Astrocyte (in vitro differentiated cells and primary cell): ENCODE measurements at regions not wholly inside any gene's neighbourhood (a gene's known extent, or its start where the extent isn't known, plus 50 kb on each side); places are given as distances from the start of the nearest gene placed in this dataset.

ENCODE experiments used
- DNase-seq: peaks from one replicate; pipeline ENCODE4 v3.0.0-alpha.2; 2010; ENCODE audit warnings: low read depth
- FAIRE-seq: peaks from 2 replicates; lab custom pipeline; 2011; peaks lifted over from hg19 to GRCh38; lab: Jason Lieb, UNC
- H2AFZ ChIP-seq: 2 replicates; pipeline ENCODE4 v1.6.0; 2012; ENCODE audit warnings: low read depth, low read length, inconsistent platforms
- H3K27ac ChIP-seq: 2 replicates; pipeline ENCODE4 v1.5.1; 2011; ENCODE audit warnings: low read depth, low read length, inconsistent platforms
- H3K27me3 ChIP-seq: 2 replicates; pipeline ENCODE4 v1.6.0; 2011; ENCODE audit warnings: low read length, inconsistent platforms; ENCODE audit not compliant: insufficient read depth
- H3K36me3 ChIP-seq: 2 replicates; pipeline ENCODE4 v1.5.1; 2011; ENCODE audit warnings: low read length, inconsistent platforms; ENCODE audit not compliant: insufficient read depth
- H3K4me1 ChIP-seq: 2 replicates; pipeline ENCODE4 v1.5.1; 2011; ENCODE audit warnings: low read length, inconsistent platforms; ENCODE audit not compliant: insufficient read depth
- H3K4me2 ChIP-seq: 2 replicates; pipeline ENCODE4 v1.6.0; 2012; ENCODE audit warnings: low read length, inconsistent platforms
- H3K4me3 ChIP-seq: 2 replicates; pipeline ENCODE4 v1.5.1; 2011; ENCODE audit warnings: low read depth, mild to moderate bottlenecking, low read length, inconsistent platforms; ENCODE audit not compliant: insufficient read depth
- H3K79me2 ChIP-seq: 2 replicates; pipeline ENCODE4 v1.6.0; 2012; ENCODE audit warnings: mild to moderate bottlenecking, low read length, inconsistent platforms; ENCODE audit not compliant: insufficient read depth
- H3K9ac ChIP-seq: 2 replicates; pipeline ENCODE4 v1.6.0; 2012; ENCODE audit warnings: mild to moderate bottlenecking, low read length, inconsistent platforms
- H3K9me3 ChIP-seq: 2 replicates; pipeline ENCODE4 v1.5.1; 2012; ENCODE audit warnings: low read depth, mild to moderate bottlenecking, low read length, inconsistent platforms; ENCODE audit not compliant: insufficient read depth
- H4K20me1 ChIP-seq: 2 replicates; pipeline ENCODE4 v1.6.0; 2012; ENCODE audit warnings: low read length, inconsistent platforms; ENCODE audit not compliant: insufficient read depth
- H3K27ac Mint-ChIP-seq: one replicate; pipeline ENCODE4 v1.8.0; 2021; ENCODE audit warnings: mild to moderate bottlenecking, mixed read lengths; ENCODE audit not compliant: unreplicated experiment
- H3K27me3 Mint-ChIP-seq: one replicate; pipeline ENCODE4 v1.8.0; 2021; ENCODE audit warnings: low read depth, mixed read lengths; ENCODE audit not compliant: unreplicated experiment
- H3K36me3 Mint-ChIP-seq: one replicate; pipeline ENCODE4 v1.8.0; 2021; ENCODE audit warnings: low read depth, mixed read lengths; ENCODE audit not compliant: unreplicated experiment
- H3K4me1 Mint-ChIP-seq: one replicate; pipeline ENCODE4 v1.8.0; 2021; ENCODE audit warnings: low read depth, mixed read lengths; ENCODE audit not compliant: unreplicated experiment
- H3K4me3 Mint-ChIP-seq: one replicate; pipeline ENCODE4 v1.8.0; 2021; ENCODE audit warnings: mild to moderate bottlenecking, moderate library complexity, mixed read lengths; ENCODE audit not compliant: unreplicated experiment
- H3K9me3 Mint-ChIP-seq: one replicate; pipeline ENCODE4 v1.8.0; 2021; ENCODE audit warnings: mild to moderate bottlenecking, mixed read lengths; ENCODE audit not compliant: unreplicated experiment
- EZH2 ChIP-seq: IDR thresholded peaks from 2 replicates; pipeline ENCODE4 v1.6.1; 2012; ENCODE audit warnings: mild to moderate bottlenecking, low read length, inconsistent platforms; ENCODE audit not compliant: insufficient read depth
- TF ChIP-seq, protein P1 (sequence below): IDR thresholded peaks from 2 replicates; pipeline ENCODE4 v1.5.1; 2011; ENCODE audit warnings: low read depth, mild to moderate bottlenecking, inconsistent platforms, low read length, moderate library complexity; ENCODE audit not compliant: insufficient read depth

DNA sequence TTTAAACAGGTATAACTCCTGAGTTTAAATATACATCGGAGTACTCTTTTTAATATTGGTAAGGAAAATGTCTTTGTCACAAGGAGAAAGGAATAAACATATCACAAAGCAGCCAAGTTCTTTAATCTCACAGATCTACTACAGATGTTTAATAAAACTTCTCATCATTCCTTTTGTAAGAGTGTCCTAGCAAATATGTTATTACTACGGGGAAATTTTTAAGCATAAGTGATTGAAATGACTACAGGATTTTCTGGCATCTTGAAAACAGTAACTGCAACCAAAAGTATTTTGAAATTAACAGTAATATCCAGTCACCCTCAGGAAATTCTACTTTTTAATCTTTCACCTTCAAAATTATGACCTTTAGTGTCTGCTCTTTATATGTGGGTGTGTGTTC, 403.1 kb downstream of the IRS1 start:
- Histone ChIP-seq H2AFZ (no peak overlapping the region), H3K27ac (no peak overlapping the region), H3K79me2 (no peaks in the 10 kb centered on the region), H3K4me3 (no peak overlapping the region), H3K4me1 (no peaks in the 10 kb centered on the region), H3K27me3 (no peaks in the 10 kb centered on the region), H3K4me2 (no peak overlapping the region), H3K36me3 (no peaks in the 10 kb centered on the region), H3K9me3 (no peaks in the 10 kb centered on the region), H3K9ac (no peak overlapping the region), H4K20me1 (no peaks in the 10 kb centered on the region)
- no peaks in the 10 kb centered on the region for H3K36me3 Mint-ChIP-seq
- TF ChIP-seq EZH2, result no peak
- TF ChIP-seq, protein P1, sequence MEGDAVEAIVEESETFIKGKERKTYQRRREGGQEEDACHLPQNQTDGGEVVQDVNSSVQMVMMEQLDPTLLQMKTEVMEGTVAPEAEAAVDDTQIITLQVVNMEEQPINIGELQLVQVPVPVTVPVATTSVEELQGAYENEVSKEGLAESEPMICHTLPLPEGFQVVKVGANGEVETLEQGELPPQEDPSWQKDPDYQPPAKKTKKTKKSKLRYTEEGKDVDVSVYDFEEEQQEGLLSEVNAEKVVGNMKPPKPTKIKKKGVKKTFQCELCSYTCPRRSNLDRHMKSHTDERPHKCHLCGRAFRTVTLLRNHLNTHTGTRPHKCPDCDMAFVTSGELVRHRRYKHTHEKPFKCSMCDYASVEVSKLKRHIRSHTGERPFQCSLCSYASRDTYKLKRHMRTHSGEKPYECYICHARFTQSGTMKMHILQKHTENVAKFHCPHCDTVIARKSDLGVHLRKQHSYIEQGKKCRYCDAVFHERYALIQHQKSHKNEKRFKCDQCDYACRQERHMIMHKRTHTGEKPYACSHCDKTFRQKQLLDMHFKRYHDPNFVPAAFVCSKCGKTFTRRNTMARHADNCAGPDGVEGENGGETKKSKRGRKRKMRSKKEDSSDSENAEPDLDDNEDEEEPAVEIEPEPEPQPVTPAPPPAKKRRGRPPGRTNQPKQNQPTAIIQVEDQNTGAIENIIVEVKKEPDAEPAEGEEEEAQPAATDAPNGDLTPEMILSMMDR, result no peak
- H3K4me1 Mint-ChIP-seq, result peaks cover 1% of the 10 kb centered on the region
- no peaks in the 10 kb centered on the region for H3K27me3 Mint-ChIP-seq
- no peak overlapping the region for H3K4me3 Mint-ChIP-seq
- DNase-seq, result no peak
- FAIRE-seq, result no peak
- no peak overlapping the region for H3K27ac Mint-ChIP-seq
- H3K9me3 Mint-ChIP-seq, result peaks cover 13% of the 10 kb centered on the region

DNA sequence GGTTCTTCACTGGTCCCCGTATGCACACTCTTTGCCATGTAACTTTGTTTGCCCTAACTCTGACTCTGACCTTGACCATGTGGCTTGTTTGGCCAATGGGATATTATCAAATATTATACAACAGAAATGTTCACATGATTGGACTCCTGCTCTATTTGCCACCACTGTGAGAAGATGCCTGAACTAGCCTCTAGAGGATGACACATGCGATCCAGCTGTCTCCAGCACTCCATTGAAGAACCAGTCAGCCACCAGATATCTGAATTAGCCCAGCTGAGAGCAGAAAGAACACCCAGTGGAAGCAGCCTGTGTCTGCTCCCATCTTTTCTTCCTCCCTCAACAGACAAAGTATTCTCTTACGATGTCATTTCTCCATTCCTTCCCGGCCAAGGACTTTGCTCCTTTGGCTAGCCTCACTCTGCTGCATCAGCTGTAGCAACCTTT, 412.1 kb downstream of the IRS1 start:
- TF ChIP-seq, protein P1, result no peak
- TF ChIP-seq EZH2, result no peak
- Histone ChIP-seq H3K27ac (no peak overlapping the region), H3K4me1 (no peaks in the 10 kb centered on the region), H3K79me2 (no peaks in the 10 kb centered on the region), H3K9me3 (no peaks in the 10 kb centered on the region), H3K36me3 (no peaks in the 10 kb centered on the region), H3K9ac (no peak overlapping the region), H3K27me3 (no peaks in the 10 kb centered on the region), H2AFZ (no peak overlapping the region), H3K4me3 (no peak overlapping the region), H4K20me1 (no peaks in the 10 kb centered on the region), H3K4me2 (no peak overlapping the region)
- H3K27me3 Mint-ChIP-seq, result peaks cover under 1% of the 10 kb centered on the region
- H3K9me3 Mint-ChIP-seq, result peaks cover 6% of the 10 kb centered on the region
- H3K4me1 Mint-ChIP-seq, result peaks cover 11% of the 10 kb centered on the region
- no peak for FAIRE-seq
- no peak overlapping the region for H3K27ac Mint-ChIP-seq
- no peak for DNase-seq
- H3K4me3 Mint-ChIP-seq, result no peak overlapping the region
- no peaks in the 10 kb centered on the region for H3K36me3 Mint-ChIP-seq

DNA sequence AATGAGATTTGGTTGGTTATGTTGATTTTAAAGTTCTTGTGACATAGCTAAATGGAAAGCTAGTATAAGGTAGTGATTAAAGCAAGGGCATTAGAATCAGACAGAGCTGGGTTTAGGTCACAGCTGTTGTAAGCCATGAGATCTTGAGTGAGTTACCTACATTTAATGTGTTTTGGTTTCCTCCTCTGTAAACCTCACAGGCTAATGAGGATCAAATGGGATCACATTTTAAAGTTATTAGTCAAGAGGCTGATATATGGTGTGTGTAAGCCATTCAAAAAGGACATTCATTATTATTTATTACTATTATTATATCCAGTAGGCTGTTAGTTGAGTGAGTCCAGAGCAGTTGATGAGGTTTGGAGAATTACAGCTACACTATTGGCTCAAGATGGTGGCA, 416.2 kb downstream of the IRS1 start:
- no peaks in the 10 kb centered on the region for H3K79me2 ChIP-seq
- Mint-ChIP-seq H3K36me3 (no peaks in the 10 kb centered on the region), H3K4me3 (no peak overlapping the region), H3K27me3 (peaks cover 3% of the 10 kb centered on the region), H3K27ac (no peak overlapping the region), H3K9me3 (peaks cover 7% of the 10 kb centered on the region), H3K4me1 (no peaks in the 10 kb centered on the region)
- H3K9me3 ChIP-seq, result no peaks in the 10 kb centered on the region
- H3K4me3 ChIP-seq, result no peak overlapping the region
- H3K4me1 ChIP-seq, result no peaks in the 10 kb centered on the region
- H2AFZ ChIP-seq, result no peak overlapping the region
- DNase-seq (no peak), FAIRE-seq (no peak)
- no peaks in the 10 kb centered on the region for H4K20me1 ChIP-seq
- H3K4me2 ChIP-seq, result no peak overlapping the region
- no peaks in the 10 kb centered on the region for H3K36me3 ChIP-seq
- H3K27ac ChIP-seq, result no peak overlapping the region
- H3K9ac ChIP-seq, result no peak overlapping the region
- no peaks in the 10 kb centered on the region for H3K27me3 ChIP-seq
- TF ChIP-seq, protein P1, result no peak
- TF ChIP-seq EZH2, result no peak
